GM12875 (cell line): ENCODE measurements at regions not wholly inside any gene's neighbourhood (a gene's known extent, or its start where the extent isn't known, plus 50 kb on each side); places are given as distances from the start of the nearest gene placed in this dataset.

Experiments
- H3K4me3 ChIP-seq: one replicate; pipeline ENCODE4 v1.5.1; 2011; ENCODE audit warnings: low read depth, low read length, control low read depth
- CTCF ChIP-seq: IDR thresholded peaks from 2 replicates; pipeline ENCODE4 v1.5.1; 2011; ENCODE audit warnings: low read depth, mild to moderate bottlenecking, control low read depth, inconsistent platforms, low read length, moderate library complexity, borderline replicate concordance; ENCODE audit not compliant: insufficient read depth

DNA sequence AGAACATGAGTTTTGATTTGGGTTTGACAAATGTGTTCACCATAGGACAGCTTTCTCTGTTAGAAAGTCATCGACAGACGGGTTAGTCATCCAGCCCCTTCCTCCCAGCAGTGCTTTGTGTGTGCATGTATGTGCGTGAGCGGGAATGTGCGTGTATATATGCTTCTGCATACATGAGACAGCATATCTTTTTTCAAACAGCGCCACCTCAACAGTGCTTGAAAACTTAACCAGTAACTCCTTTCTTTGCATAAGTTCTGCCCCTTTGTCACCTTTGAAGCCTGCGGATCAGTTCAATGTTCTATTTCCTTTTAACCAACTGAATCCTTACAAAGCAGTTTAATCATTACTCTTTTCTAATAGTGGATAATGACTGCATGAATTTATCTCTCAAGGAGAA, 351.4 kb downstream of the LPIN1 start:
- TF ChIP-seq CTCF, result no peak
- H3K4me3 ChIP-seq, result no peak overlapping the region

GRCh38 chr2:12099374-12099773, 352.9 kb downstream of the LPIN1 start:
- TF ChIP-seq CTCF, result no peak
- no peak overlapping the region for H3K4me3 ChIP-seq

- TF ChIP-seq CTCF, result no peak
- H3K4me3 ChIP-seq, result no peak overlapping the region
Observed at GRCh38 chr2:12102679-12103078, 356.2 kb downstream of the LPIN1 start.

GRCh38 chr2:12105180-12105579, 358.7 kb downstream of the LPIN1 start:
- no peak overlapping the region for H3K4me3 ChIP-seq
- TF ChIP-seq CTCF, result no peak

GRCh38 chr2:12106440-12107080, 360.1 kb downstream of the LPIN1 start:
- TF ChIP-seq CTCF, result no peak
- no peak overlapping the region for H3K4me3 ChIP-seq

DNA sequence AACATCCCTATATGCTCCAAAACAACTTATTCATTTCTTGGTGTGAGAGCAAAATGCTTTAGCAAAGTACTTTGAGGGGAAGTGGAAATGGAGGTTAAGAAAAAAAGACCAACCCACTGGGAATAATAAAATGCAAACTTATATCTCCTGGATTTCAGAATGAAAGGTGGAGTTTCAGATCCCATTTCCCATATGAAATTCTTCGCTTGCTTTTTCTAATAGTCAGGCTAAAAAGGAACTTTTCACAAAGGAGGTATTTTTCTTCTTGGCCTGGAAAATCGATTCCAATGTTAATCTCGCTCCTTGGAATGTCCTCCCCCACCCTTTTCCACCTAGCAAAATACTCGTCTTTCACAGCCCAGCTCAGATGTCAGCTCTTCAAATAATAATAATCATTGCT, 360.9 kb downstream of the LPIN1 start:
- H3K4me3 ChIP-seq, result no peak overlapping the region
- TF ChIP-seq CTCF, result no peak

GRCh38 chr2:12107939-12108338, 361.5 kb downstream of the LPIN1 start:
- no peak overlapping the region for H3K4me3 ChIP-seq
- no peak for TF ChIP-seq CTCF
